K562 (cell line): ENCODE measurements at regions not wholly inside any gene's neighbourhood (a gene's known extent, or its start where the extent isn't known, plus 50 kb on each side); places are given as distances from the start of the nearest gene placed in this dataset.

Experiments
- ATAC-seq: fragments of 200-7000 bp; cut with Tn5 transposase; 3 replicates; pipeline ENCODE4 v1.9.1; 2020; ENCODE audit warnings: moderate library complexity
- BruUV-seq: library from RNA; stranded (reverse); fragments of 400-500 nt; replicated peaks from 2 replicates; lab custom pipeline; 2021; lab: Mats Ljungman, UMichigan
- CTCF ChIA-PET: fragments of 300-600 bp; formaldehyde crosslinking; extraction: SDS; loops from one replicate; lab custom pipeline; 2021; ENCODE audit warnings: low intra/inter-chr PET ratio; lab: Yijun Ruan, JAX
- POLR2A ChIA-PET: fragments of 300-600, 350-650 bp; sonication (Branson Sonifier 250); formaldehyde crosslinking; extraction: SDS; loops from one replicate; lab custom pipeline; 2021; ENCODE audit warnings: antibody characterized with exemption, inconsistent platforms; lab: Yijun Ruan, JAX
- DNase-seq, 4 experiments: peaks; one replicate each; pipeline versions ENCODE4 v3.0.0 to v3.0.0-alpha.2; 2011 to 2018; ENCODE audit warnings: low spot score in 3 of 4, mixed read lengths in 3 of 4; ENCODE audit errors: extremely low read depth in 1 of 4
- FAIRE-seq: peaks from 2 replicates; lab custom pipeline; 2011; peaks lifted over from hg19 to GRCh38; lab: Jason Lieb, UNC
- H2AFZ ChIP-seq: 2 replicates; pipeline ENCODE4 v1.6.0; 2011; ENCODE audit warnings: low read depth, low read length, control low read depth, inconsistent platforms
- H3K27ac ChIP-seq: fragments of 200-600 bp; 3 replicates; pipeline ENCODE4 v1.8.0; 2011; ENCODE audit warnings: low read depth, mild to moderate bottlenecking, control low read depth, inconsistent platforms, low read length, moderate library complexity, mixed read lengths; ENCODE audit errors: extremely low read depth
- H3K27me3 ChIP-seq, 2 experiments: fragments of 300-600 bp in 1 of 2; 2 replicates in 1 of 2; 3 replicates in 1 of 2; pipeline versions ENCODE4 v1.6.0 to v1.8.0; 2011; ENCODE audit warnings: inconsistent platforms in 2 of 2, low read length in 2 of 2, mild to moderate bottlenecking in 1 of 2, mixed read lengths in 1 of 2, moderate library complexity in 1 of 2; ENCODE audit not compliant: control insufficient read depth in 2 of 2, insufficient read depth in 2 of 2
- H3K36me3 ChIP-seq: fragments of 300-600 bp; 3 replicates; pipeline ENCODE4 v1.8.0; 2011; ENCODE audit warnings: mild to moderate bottlenecking, low read length, inconsistent platforms; ENCODE audit not compliant: control insufficient read depth, insufficient read depth
- H3K4me1 ChIP-seq, 2 experiments: fragments of 200-600 bp in 1 of 2; replicated peaks in 1 of 2; 2 replicates in 1 of 2; 3 replicates in 1 of 2; pipeline versions ENCODE4 v1.5.1 to v1.8.0; 2011; ENCODE audit warnings: inconsistent platforms in 2 of 2, low read length in 2 of 2, mild to moderate bottlenecking in 1 of 2, mixed read lengths in 1 of 2, moderate library complexity in 1 of 2; ENCODE audit not compliant: control insufficient read depth in 2 of 2, insufficient read depth in 2 of 2
- H3K4me2 ChIP-seq: 2 replicates; pipeline ENCODE4 v1.6.1; 2011; ENCODE audit warnings: low read length, control low read depth, inconsistent platforms, mixed read lengths; ENCODE audit not compliant: insufficient read depth
- H3K4me3 ChIP-seq: fragments of 200-600 bp; sonication (generic), shearing (Covaris generic); 2 replicates; pipeline ENCODE4 v1.5.1; 2016; ENCODE audit warnings: control low read depth, inconsistent platforms
- H3K79me2 ChIP-seq: fragments of 200-600 bp; 3 replicates; pipeline ENCODE4 v1.8.0; 2011; ENCODE audit warnings: low read length, inconsistent platforms; ENCODE audit not compliant: control insufficient read depth, insufficient read depth
- H3K9ac ChIP-seq, 2 experiments: 2 replicates each; pipeline versions ENCODE4 v1.6.0 to v1.6.1; 2011; ENCODE audit warnings: low read depth in 2 of 2, low read length in 2 of 2, control low read depth in 1 of 2, inconsistent platforms in 1 of 2, mild to moderate bottlenecking in 1 of 2, mixed read lengths in 1 of 2; ENCODE audit not compliant: insufficient read depth in 1 of 2
- H3K9me1 ChIP-seq: one replicate; pipeline ENCODE4 v1.6.0; 2011; ENCODE audit warnings: inconsistent platforms, mild to moderate bottlenecking, low read length, moderate library complexity; ENCODE audit not compliant: control insufficient read depth, insufficient read depth
- H3K9me3 ChIP-seq: replicated peaks from 2 replicates; pipeline ENCODE4 v1.5.1; 2011; ENCODE audit warnings: low read depth, low read length, inconsistent platforms; ENCODE audit not compliant: control insufficient read depth, insufficient read depth
- H4K20me1 ChIP-seq: replicated peaks from 2 replicates; pipeline ENCODE4 v1.6.1; 2011; ENCODE audit warnings: low read length, inconsistent platforms, mixed read lengths; ENCODE audit not compliant: control insufficient read depth, insufficient read depth
- MBD2 ChIP-seq: sonication (generic); IDR thresholded peaks from 2 replicates; pipeline ENCODE4 v1.6.1; 2016; ENCODE audit warnings: low read depth, borderline replicate concordance
- WGBS: fragments of 100-300 bp; shearing (Covaris generic); methylation state at CpG from one replicate; pipeline ENCODE4 v1.1.6; 2016; ENCODE audit warnings: low coverage, mixed read lengths; ENCODE audit not compliant: insufficient coverage; ENCODE audit errors: missing lambda C conversion rate; 5-methylcytosine and 5-hydroxymethylcytosine counted together
- in situ Hi-C: fragments of 300-500 bp; cut with MboI; formaldehyde crosslinking; loops from 4 replicates; pipeline ENCODE4 v1.15.0; 2018; ENCODE audit warnings: inconsistent platforms, mixed read lengths
- intact Hi-C: fragments of 100-400 bp; cut with micrococcal nuclease; formaldehyde crosslinking; loops from 2 replicates; pipeline ENCODE4 v1.14.2; 2022
- TF ChIP-seq, protein P1 (sequence below), 2 experiments: fragments of 450-650 bp in 1 of 2; sonication (generic) in 1 of 2; formaldehyde crosslinking; conservative IDR thresholded peaks; 2 replicates each; pipeline versions ENCODE4 v1.4.0 to v1.8.1; 2020 to 2022; ENCODE audit warnings: mild to moderate bottlenecking in 1 of 2, missing genetic modification reagents in 1 of 2

DNA sequence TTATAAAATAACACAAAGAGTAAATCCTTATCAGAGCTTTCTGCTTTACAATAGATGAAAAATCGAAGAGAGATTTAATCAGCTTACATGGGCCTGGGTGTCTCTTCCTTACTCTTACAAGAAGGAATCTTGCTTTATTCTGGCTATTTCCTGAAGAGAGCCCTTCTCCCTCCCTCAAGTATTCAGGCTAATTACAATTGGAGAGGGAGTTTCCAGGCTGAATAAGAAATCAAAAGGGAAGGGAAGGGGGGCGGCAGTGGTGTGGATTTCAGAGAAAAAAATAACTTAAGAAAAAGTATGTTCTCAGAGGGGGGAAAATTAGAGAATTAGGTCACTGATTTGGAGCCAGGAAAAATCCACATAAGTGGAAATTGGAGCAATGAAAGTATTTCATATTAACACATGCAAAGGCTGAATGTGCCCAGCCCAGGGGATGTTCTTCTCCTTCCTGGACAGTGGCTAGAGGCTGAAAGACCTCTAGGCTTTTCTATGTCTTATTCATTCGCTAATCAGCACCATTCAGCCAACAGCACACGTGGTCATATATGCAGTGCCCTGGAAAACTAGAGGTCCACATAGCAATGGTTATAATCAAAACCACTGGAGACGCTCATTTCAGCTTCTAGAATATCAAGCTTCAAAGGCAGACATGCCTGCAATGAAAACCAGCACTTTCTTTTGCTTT, 158.9 kb upstream of the BTG1 start:
- intact Hi-C loops = no loop called here
- Histone ChIP-seq H3K9me3 (no peaks in the 10 kb centered on the region), H3K9ac (no peak overlapping the region), H3K27ac (no peak overlapping the region), H3K4me1 (no peaks in the 10 kb centered on the region; a peak in 1 of 5 replicates), H2AFZ (peak overlapping the region; percentile 67), H3K9me1 (no peaks in the 10 kb centered on the region), H4K20me1 (no peaks in the 10 kb centered on the region), H3K79me2 (no peaks in the 10 kb centered on the region), H3K36me3 (no peaks in the 10 kb centered on the region), H3K27me3 (no peaks in the 10 kb centered on the region), H3K4me2 (no peak overlapping the region), H3K4me3 (no peak overlapping the region)
- ChIA-PET CTCF (no interaction called here), POLR2A (interaction anchor here (0.6 to 1.0 kb wide), 2 partner anchors 15 to 972 kb away, joined by 3 read pairs; no protein-coding TSS in a partner anchor)
- 34% methylated on average over 5 of the region's 5 CpGs for WGBS
- no peak for FAIRE-seq
- no peak for TF ChIP-seq MBD2
- TF ChIP-seq, protein P1, sequence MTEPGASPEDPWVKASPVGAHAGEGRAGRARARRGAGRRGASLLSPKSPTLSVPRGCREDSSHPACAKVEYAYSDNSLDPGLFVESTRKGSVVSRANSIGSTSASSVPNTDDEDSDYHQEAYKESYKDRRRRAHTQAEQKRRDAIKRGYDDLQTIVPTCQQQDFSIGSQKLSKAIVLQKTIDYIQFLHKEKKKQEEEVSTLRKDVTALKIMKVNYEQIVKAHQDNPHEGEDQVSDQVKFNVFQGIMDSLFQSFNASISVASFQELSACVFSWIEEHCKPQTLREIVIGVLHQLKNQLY (CRISPR knock-in tag; conservative IDR thresholded peaks at IDR 0.05) = no peak
- no TSS peak for BruUV-seq
- in situ Hi-C loops = no loop called here
- ATAC-seq = peak; percentile 58
- DNase-seq = peak in 1 of 4 experiments; percentile 17
